Cerebellar nuclear complex (tissue), 1 donor: ENCODE measurements at regions not wholly inside any gene's neighbourhood (a gene's known extent, or its start where the extent isn't known, plus 50 kb on each side); places are given as distances from the start of the nearest gene placed in this dataset.
A peak's percentile ranks its signal among the peaks of the same experiment; 100 is the strongest.
"Not testable (repeated sequence)": the region's sequence is repeated elsewhere in the genome, so short reads cannot be mapped to it uniquely, and the experiment has no call there.

Source experiments
- DNase-seq, 2 experiments: peaks; one replicate each; lab custom pipeline; 2025; lab: John Stamatoyannopoulos, UW

DNA sequence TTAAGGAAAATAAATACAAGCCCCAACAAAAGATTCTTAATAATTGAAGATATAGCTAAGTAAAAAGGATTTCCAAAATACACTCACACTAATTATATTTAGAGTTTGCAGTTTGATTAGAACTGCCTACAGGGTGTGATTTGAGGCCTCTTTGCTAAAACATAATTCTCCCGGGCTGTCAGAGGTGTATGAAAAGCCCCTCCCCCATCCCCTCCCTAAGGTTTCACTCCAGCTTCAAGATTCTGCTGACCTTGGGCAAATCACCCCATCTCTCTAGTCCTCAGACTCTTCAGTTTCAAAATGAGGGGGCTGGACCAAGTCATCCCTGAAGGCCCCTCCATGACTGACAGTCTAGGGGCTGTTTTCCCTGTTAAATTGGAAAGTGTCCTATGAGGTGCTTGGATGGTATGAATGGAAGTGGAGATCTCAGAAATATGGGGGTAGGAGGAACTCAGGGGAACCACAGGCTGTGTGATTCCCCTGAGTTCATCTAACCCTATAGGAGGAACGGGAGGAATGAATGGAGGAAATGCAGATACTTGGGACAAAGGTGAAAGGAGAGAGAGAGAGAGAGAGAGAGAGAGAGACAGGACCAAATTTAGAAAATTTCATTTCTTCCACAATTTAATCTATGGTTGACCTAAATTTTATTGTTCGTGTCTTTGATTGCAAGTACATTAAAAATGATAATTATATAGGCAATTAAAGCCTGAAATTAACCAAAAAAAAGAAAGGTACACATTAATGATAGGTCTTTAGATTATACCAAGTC, 107.5 kb downstream of the SPP2 start:
- DNase-seq = no peak

DNA sequence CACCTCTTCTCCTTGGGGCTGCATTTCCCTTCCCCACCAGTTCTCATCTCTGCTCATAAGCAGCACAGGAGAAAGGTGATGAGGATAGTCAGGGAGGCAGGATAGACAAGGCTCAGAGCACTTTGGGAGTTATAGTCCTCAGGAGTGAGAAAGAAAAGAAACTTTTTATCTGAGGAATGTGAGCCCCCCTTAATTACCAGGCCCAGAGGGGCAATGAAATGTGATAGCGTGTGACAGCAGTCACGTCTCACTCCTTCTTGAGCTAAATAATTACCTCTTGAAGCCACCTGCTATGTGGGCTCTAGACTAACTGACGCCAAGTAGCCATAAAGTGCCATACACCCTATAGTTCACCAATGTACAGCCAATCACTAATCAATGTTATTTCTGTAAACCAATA, 105.8 kb downstream of the SPP2 start:
- DNase-seq = no peak

DNA sequence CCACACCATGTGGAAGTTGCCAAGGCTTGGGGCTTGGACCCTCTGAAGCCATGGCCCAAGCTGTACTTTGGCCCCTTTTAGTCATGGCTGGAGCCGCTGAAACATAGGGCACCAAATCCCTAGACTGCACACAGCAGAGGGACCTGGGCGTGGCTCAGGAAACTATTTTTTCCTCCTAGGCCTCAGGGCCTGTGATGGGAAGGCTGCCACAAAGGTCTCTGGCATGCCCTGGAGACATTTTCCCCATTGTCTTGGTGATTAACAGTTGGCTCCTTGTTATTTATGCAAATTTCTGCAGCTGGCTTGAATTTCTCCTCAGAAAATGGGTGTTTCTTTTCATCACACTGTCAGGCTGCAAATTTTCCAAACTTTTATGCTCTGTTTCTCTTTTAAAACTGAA, 102.3 kb downstream of the SPP2 start:
- not testable (repeated sequence) for DNase-seq

DNA sequence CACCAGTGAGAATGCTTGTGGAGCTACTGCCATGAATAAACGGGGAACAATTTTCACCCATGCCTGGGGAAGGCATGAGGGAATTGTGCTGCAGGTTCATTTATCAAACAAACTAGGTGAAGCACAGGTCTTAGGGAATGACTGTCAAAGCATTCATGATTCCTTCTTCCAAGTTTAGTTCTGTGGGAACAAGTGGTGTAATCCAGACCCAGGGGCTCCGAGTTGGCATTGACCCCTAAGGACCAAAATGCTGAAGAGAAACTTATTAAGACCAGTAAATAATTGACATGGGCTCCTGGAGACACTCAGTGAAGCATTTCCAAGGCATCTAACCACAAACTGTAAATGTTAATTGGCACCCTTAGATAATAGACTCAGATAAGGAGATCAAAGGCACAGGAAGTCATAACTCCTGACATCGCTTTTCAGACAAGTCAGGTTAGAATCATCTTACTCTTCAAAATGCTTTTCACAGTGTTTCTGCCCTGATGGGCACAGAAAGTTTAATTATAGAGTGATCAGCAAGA, 96.9 kb downstream of the SPP2 start:
- DNase-seq = no peak

DNA sequence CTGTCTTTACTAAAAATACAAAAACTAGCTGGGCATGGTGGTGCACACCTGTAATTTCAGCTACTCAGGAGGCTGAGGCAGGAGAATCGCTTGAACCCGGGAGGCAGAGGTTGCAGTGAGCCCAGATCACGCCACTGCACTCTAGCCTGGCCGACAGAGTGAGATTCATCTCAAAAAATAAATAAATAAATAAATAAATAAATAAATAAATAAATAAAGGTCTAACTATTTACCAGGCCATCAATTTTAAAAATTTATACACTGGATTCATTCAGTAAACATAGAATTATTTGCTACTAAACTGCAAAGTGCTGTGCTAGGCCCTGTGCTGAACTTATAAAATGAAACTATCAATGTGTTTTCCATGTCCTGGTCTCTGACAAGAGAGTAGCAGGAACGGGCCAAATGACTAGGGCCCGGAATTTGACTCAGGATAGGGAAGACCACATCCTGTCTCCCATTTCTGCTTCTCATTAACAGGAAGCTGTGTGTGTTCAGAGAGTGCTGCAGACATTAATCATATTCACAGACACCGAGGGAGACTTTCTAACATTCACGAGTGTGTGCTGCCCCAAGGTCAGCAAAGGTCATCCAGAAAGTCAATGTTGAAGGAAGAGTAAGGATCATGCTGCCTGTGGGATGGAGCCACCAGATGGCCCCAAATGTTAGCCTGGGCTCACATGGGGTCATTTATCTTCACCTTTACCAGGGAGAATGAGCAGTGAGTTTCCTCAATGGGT, 95.8 kb downstream of the SPP2 start:
- DNase-seq = no peak

DNA sequence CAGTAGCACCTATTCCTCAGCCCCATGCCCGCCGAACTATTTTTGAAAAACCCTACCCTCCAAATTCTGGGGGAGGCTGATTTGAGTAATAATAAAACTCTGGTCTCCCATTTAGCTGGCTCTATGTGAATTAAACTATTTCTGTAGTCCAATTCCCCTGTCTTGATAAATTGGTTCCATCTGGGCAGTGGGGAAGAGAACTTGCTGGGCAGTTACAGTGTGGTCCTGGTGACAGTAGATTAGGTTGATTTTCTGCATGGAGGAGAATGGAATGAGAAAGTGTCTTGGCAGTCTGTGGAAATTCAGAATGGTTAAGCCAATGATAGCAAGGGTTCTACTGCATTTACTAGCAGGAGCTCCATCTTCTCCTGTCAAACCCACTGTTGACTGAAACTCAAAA, 95.0 kb downstream of the SPP2 start:
- DNase-seq = no peak

DNA sequence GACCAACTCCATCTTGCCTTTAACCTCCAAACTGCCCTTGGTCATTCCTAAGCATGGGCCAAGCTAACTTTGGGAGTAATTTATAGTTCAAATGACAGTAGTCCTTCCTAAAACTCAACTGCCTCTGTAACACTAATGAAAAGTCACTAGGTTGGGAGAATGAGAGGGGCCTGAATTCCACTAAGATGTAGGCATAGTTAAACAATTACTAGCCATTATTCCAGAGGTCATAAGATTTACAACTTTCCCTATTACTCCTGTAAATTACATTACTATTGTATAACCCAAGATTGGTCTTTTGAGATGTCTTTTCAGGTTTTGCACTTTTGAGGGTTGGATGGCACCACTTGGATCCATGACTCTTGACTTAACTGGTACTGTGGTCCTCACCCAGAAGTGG, 94.6 kb downstream of the SPP2 start:
- no peak for DNase-seq

DNA sequence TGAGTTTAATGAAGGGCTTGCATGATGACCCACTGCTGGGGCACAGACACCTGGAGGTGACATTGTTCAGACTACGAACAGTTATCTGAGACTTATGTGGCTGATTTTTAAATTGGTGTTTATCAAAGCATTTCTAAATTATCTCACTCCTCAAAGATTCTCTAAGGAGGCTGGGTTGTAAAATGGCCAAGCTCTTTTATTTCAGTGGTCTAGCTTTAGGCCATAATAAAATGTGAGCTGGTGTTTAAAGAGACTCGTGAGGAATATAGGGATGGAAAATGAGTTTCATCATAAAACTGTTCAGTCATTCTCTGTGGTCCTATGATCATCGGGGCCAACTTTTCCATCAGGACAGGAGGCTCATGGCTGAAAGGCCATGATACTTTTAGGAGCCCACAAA, 93.4 kb downstream of the SPP2 start:
- no peak for DNase-seq

DNA sequence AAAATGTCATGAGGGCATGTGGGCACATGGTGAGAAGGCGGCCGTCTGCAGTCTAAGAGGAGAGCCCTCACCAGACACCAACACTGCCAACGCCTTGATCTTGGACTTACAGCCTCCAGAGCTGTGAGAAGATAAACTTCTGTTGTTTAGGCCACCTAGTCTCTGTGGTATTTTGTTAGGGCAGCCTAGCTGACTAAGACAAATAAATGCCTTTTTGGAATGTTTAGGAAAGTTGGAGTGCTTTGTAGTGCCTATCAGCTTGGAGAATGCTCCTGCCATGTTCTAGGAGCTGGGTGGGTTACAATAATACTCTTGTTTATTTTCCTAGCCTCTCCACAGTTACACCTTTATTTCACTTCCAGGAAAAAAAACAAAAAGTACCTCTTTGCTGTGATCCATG, 92.0 kb downstream of the SPP2 start:
- no peak for DNase-seq

DNA sequence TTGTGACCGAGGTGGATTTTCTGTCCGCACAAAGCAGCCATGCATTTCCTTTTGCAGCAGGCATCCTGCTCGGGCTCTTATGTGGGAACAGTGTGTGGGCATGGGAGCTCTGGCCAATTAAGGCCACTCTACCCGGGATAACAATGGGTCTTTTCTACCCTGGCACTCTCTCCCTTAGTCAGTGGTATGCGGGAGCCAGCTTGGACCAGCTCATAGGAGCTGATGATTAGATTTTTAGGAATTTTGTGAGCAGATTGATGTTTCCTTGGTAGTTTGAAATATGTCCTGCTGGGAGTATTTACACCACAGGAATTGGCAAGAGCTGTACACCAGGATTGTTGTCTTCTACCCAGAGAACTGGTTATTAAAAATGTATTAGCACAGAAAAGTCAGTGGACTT, 89.3 kb downstream of the SPP2 start:
- DNase-seq = no peak

DNA sequence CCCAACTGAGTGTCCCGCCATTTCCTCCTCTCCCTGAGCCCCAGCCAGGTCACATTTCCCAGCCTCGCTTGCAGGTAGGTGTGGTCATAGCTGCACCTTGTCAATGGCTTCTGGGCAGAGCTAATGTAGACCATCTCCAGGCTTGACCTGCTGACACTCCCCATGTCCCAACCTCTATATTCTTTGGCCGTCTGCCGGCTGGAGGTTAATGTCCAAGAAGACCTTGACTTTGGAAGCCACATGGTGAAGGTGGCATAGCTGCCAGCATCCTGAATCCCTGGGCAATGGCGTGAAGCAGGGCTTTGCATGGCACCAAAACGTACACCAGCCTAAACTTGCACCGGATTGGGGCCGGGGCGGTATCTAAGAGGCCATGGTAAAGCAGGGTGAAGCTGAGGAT, 88.3 kb downstream of the SPP2 start:
- DNase-seq = no peak

DNA sequence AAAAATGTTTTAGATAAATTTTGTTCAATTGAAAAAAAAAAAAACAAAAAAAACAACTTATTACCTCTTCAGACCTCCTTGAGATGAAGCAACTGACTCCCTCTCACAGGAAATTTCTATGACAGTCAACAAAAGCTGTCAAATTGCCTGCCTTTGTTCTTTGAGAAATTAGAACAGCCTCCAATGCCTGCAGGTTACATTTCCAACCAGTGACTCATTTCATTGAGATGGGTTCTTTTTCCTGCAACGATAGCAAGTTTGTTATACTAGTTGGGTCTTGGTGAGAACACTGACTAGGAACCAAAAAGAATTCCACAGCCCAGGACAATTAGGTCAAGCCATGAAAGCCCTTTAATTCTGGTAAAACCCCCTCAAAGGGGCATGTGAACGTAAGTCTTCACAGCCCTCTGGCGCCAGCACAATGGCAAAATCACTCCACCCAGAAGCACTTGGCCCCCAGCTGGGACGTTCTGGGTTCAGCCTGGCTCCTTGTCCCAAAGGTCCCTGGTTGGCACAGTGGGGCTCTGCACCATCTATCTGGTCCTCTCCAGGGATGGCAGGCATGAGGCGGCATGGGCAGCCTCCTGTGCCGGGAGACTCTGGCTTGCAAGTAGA, 87.0 kb downstream of the SPP2 start:
- DNase-seq = no peak

DNA sequence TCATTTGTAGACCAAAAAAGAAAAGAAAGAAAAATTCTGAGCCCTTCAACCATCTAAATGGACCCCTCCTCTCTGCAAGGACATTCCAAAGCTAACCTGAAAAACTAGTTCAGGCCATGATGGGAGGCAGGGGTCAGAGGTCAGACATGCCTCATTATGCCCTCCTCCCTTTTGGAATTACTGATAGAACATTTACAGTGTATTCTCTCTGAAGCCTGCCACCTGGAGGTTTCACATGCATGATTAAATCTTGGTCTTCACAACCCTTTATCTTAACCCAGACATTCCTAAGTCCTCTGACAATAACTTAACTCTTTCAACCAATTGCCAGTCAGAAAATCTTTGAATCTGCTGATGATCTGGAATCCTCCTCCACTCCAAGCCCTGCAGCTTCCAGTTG, 86.0 kb downstream of the SPP2 start:
- no peak for DNase-seq

DNA sequence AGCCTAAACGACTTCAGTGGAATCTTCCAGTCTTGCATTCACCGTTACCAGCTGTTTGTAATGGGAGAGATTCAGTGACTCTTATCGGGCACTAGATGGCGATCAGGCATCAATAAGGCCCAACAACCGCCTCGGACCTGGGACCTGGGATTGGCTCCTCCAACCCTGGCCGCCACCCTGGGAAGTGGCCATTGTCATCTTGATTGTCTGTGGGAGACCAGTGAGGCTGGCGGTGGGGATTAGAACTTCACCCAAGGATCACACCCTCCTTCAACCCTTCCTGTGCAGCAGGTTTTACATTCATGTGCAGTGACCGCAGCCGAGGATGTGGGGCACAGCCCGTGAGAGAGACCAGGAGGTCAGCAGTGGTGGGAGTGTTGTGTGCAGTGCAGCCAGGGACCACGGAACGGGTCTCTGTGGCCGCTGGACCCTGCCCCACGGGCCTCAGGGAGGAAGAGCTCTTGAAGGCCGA, 85.3 kb downstream of the SPP2 start:
- peak in 1 of 2 experiments; percentile 56 for DNase-seq

DNA sequence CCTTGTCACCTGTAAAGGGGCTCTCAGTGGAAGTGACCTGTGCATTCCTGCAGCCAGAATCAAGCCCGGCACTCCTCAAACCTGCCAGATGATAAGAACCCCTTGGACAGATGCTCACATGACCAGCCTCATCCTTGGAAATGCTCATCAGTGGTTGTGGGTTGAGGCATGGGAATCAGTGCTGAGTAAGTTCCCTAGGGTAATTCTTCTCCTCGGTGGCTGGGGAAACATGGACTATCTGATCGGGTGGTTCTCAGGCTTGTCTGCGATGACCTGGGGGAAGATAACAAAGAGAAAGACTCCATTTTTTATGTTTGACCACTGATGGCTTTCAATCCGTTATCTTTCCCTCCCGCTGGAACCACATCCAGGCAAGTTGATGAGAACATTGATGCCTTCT, 84.0 kb downstream of the SPP2 start:
- no peak for DNase-seq

DNA sequence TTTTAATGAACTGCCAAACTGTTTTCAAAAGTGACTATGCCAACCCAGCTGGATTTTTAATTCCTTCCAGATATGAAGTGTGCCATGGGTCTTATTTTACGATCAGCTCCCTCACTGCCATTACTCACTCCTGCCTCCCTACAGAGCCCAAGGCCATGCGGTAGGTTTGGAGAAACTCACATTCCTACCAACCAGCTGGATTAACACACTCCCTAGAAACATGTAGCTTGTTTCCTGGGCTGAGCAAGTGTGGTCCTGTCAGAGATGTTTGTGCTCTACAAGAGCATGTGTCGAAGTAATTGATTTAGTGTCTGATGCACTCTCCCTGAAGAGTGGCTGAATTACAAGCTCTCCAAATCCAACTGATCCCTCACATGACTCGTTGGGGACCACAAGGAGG, 82.5 kb downstream of the SPP2 start:
- DNase-seq = no peak

DNA sequence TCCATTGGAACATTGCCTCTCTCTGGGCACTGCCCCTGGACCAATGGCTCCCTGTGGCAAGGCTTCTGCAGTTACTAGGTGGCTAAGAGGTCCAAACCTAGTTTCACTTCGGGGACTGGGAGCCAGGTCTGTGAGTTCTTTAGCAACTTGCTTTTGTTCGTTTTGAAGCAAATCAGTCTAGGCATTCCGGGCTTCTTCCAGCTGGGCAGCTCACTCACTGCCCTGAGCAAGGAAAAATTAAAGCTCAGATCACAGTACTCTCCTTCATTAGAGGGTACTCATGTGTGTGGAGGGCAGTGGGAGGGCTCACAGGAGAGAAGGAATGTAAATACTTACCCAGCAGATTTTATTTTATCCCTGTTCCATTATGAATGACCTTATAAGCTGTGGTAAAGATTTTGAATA, 80.3 kb downstream of the SPP2 start:
- DNase-seq = no peak

DNA sequence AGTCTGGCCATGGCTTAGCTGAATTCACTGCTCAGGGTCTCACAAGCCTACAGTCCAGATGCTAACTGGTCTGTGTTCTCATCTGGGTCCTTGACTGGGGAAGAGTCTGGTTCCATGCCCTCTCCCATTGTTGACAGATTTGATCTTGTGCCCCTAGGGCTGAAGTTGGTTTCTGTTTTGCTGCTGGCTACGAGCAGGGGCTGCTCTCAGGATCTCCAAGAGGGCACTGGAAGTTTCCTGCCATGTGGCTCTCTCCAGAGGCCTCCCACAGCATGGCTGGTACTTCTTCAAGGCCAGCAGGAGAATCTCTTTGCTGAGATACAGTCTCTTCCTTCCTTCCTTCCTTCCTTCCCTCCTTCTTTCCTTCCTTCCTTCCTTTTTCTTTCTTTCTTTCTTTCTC, 78.1 kb downstream of the SPP2 start:
- DNase-seq = no peak
